GM23338 (cell line): ENCODE measurements at regions not wholly inside any gene's neighbourhood (a gene's known extent, or its start where the extent isn't known, plus 50 kb on each side); places are given as distances from the start of the nearest gene placed in this dataset.

Experiments used
- ATAC-seq: fragments of 200-7000 bp; cut with Tn5 transposase; 3 replicates; pipeline ENCODE4 v1.9.1; 2020
- DNase-seq: peaks from one replicate; pipeline ENCODE4 v3.0.0-alpha.2; 2015; ENCODE audit warnings: low spot score
- H2AFZ ChIP-seq: fragments of 200-600 bp; sonication (generic); 2 replicates; pipeline ENCODE4 v1.8.0; 2016; ENCODE audit warnings: antibody characterized with exemption, mild to moderate bottlenecking, moderate library complexity
- H3F3A ChIP-seq: fragments of 200-600 bp; sonication (generic); replicated peaks from 2 replicates; pipeline ENCODE4 v1.8.0; 2017; ENCODE audit warnings: antibody characterized with exemption, mixed run types, low read depth
- H3K27ac ChIP-seq: fragments of 200-600 bp; sonication (generic); 2 replicates; pipeline ENCODE4 v1.6.1; 2016; ENCODE audit warnings: low read depth
- H3K27me3 ChIP-seq: fragments of 200-600 bp; sonication (generic); 2 replicates; pipeline ENCODE4 v1.8.0; 2016; ENCODE audit warnings: mild to moderate bottlenecking, mixed run types, moderate library complexity; ENCODE audit not compliant: insufficient read depth
- H3K36me3 ChIP-seq: fragments of 200-600 bp; sonication (generic); 2 replicates; pipeline ENCODE4 v1.8.0; 2016; ENCODE audit warnings: mild to moderate bottlenecking; ENCODE audit not compliant: insufficient read depth
- H3K4me1 ChIP-seq: fragments of 200-600 bp; sonication (generic); 2 replicates; pipeline ENCODE4 v1.8.0; 2016; ENCODE audit warnings: mild to moderate bottlenecking, moderate library complexity; ENCODE audit not compliant: insufficient read depth
- H3K4me2 ChIP-seq: fragments of 200-600 bp; sonication (generic); 2 replicates; pipeline ENCODE4 v1.7.1; 2017; ENCODE audit warnings: mixed run types
- H3K4me3 ChIP-seq: fragments of 200-600 bp; sonication (generic); 2 replicates; pipeline ENCODE4 v1.6.1; 2016; ENCODE audit warnings: mixed run types
- H3K79me2 ChIP-seq: fragments of 200-600 bp; sonication (generic); replicated peaks from 2 replicates; pipeline ENCODE4 v1.8.0; 2017; ENCODE audit warnings: mild to moderate bottlenecking; ENCODE audit not compliant: insufficient read depth
- H3K9me2 ChIP-seq: fragments of 200-600 bp; sonication (generic); 2 replicates; pipeline ENCODE4 v1.8.0; 2017; ENCODE audit not compliant: insufficient read depth
- H4K20me1 ChIP-seq: fragments of 200-600 bp; sonication (generic); replicated peaks from 2 replicates; pipeline ENCODE4 v1.8.0; 2017; ENCODE audit warnings: mild to moderate bottlenecking; ENCODE audit not compliant: insufficient read depth
- H3K27ac Mint-ChIP-seq: 2 replicates; pipeline ENCODE4 v1.8.0; 2020; ENCODE audit warnings: inconsistent platforms, mild to moderate bottlenecking, moderate library complexity, mixed read lengths
- H3K27me3 Mint-ChIP-seq: 3 replicates; pipeline ENCODE4 v1.8.0; 2022; ENCODE audit warnings: low read depth, mild to moderate bottlenecking, moderate library complexity, mixed read lengths, inconsistent platforms; ENCODE audit not compliant: insufficient read depth, poor library complexity
- H3K36me3 Mint-ChIP-seq: 3 replicates; pipeline ENCODE4 v1.8.0; 2021; ENCODE audit warnings: low read depth, mild to moderate bottlenecking, inconsistent platforms, moderate library complexity, mixed read lengths
- H3K4me1 Mint-ChIP-seq: 3 replicates; pipeline ENCODE4 v1.8.0; 2020; ENCODE audit warnings: mild to moderate bottlenecking, inconsistent platforms, mixed read lengths
- H3K4me3 Mint-ChIP-seq: 3 replicates; pipeline ENCODE4 v1.8.0; 2021; ENCODE audit warnings: moderate library complexity, mild to moderate bottlenecking, inconsistent platforms, mixed read lengths
- H3K9me3 Mint-ChIP-seq: 3 replicates; pipeline ENCODE4 v1.8.0; 2020; ENCODE audit warnings: moderate library complexity, mild to moderate bottlenecking, inconsistent platforms, mixed read lengths
- CREB1 ChIP-seq: fragments of 250-450 bp; sonication (Bioruptor Pico); IDR thresholded peaks from 2 replicates; pipeline ENCODE4 v1.5.0; 2020; ENCODE audit warnings: low read depth, mild to moderate bottlenecking, moderate library complexity
- CTCF ChIP-seq, 2 experiments: fragments of 200-600 bp in 1 of 2; sonication (generic) in 1 of 2; conservative IDR thresholded peaks; 2 replicates each; pipeline versions ENCODE4 v1.5.1 to v1.6.1; 2016 to 2017; ENCODE audit warnings: antibody characterized with exemption in 2 of 2, low read depth in 2 of 2, mild to moderate bottlenecking in 2 of 2, moderate library complexity in 1 of 2
- EZH2 ChIP-seq: fragments of 200-600 bp; sonication (generic); IDR thresholded peaks from one replicate; pipeline ENCODE4 v1.8.0; 2017; ENCODE audit warnings: antibody characterized with exemption, mild to moderate bottlenecking, low read depth; ENCODE audit not compliant: unreplicated experiment
- EZH2phosphoT487 ChIP-seq: fragments of 200-600 bp; sonication (generic); IDR thresholded peaks from one replicate; pipeline ENCODE4 v1.8.1; 2018; ENCODE audit warnings: antibody characterized with exemption; ENCODE audit not compliant: unreplicated experiment
- NANOG ChIP-seq: IDR thresholded peaks from 2 replicates; pipeline ENCODE4 v1.6.1; 2016; ENCODE audit warnings: antibody characterized with exemption, borderline replicate concordance
- POLR2AphosphoS5 ChIP-seq: IDR thresholded peaks from 2 replicates; pipeline ENCODE4 v1.6.1; 2016; ENCODE audit warnings: antibody characterized with exemption, low read depth
- STAT1 ChIP-seq: IDR thresholded peaks from one replicate; pipeline ENCODE4 v1.6.1; 2016; ENCODE audit warnings: antibody characterized with exemption; ENCODE audit not compliant: unreplicated experiment
- ZNF114 ChIP-seq: fragments of 250-450 bp; sonication (Bioruptor Pico); IDR thresholded peaks from 2 replicates; pipeline ENCODE4 v1.5.0; 2020; ENCODE audit warnings: mild to moderate bottlenecking, moderate library complexity
- ZNF331 ChIP-seq: fragments of 250-450 bp; sonication (Bioruptor Pico); IDR thresholded peaks from 2 replicates; pipeline ENCODE4 v1.5.0; 2020; ENCODE audit warnings: low read depth, mild to moderate bottlenecking, moderate library complexity
- ZNF462 ChIP-seq: fragments of 250-450 bp; sonication (Bioruptor Pico); IDR thresholded peaks from 2 replicates; pipeline ENCODE4 v1.5.0; 2020; ENCODE audit warnings: mild to moderate bottlenecking, moderate library complexity
- TF ChIP-seq, protein P1 (sequence below): IDR thresholded peaks from 2 replicates; pipeline ENCODE4 v1.6.1; 2016; ENCODE audit warnings: antibody characterized with exemption

DNA sequence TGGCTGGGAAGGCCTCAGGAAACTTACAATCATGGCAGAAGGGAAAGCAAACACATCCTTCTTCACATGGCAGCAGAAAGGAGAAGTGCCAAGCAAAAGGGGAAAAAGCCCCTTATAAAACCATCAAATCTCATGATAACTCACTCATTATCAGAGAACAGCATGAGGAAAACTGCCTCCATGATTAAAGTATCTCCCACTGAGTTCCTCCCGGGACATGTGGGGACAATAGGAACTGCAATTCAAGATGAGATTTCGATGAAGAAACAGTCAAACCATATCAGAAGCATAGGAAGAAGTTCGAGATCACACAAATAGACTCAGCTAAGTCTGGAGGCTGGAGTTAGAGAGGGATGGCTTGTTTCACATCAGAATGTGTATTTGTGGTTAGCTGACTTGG, 869.4 kb upstream of the PHF14 start:
- Histone ChIP-seq H3K4me3 (no peak overlapping the region), H3K4me2 (no peak overlapping the region), H4K20me1 (no peaks in the 10 kb centered on the region), H3K4me1 (no peaks in the 10 kb centered on the region), H3F3A (no peaks in the 10 kb centered on the region), H3K27ac (no peak overlapping the region), H2AFZ (peak overlapping the region; percentile 30; the same call in 1 of the 2 replicates), H3K27me3 (no peaks in the 10 kb centered on the region), H3K79me2 (no peaks in the 10 kb centered on the region), H3K9me2 (0 out of 2 replicates have a peak, but pooled peaks cover 3% of the 10 kb centered on the region), H3K36me3 (no peaks in the 10 kb centered on the region)
- no peaks in the 10 kb centered on the region for H3K36me3 Mint-ChIP-seq
- no peak overlapping the region for H3K4me3 Mint-ChIP-seq
- TF ChIP-seq STAT1: no peak
- no peak for TF ChIP-seq NANOG
- TF ChIP-seq CTCF (conservative IDR thresholded peaks at IDR 0.05; ENCODE audit: low read depth in 2 of 2): peak in 1 of 2 experiments; percentile 32; a peak in 1 of 4 replicates
- no peak for TF ChIP-seq EZH2
- TF ChIP-seq CREB1 (CRISPR knock-in tag): no peak
- no peak for TF ChIP-seq POLR2AphosphoS5
- no peak for TF ChIP-seq ZNF331 (CRISPR knock-in tag)
- DNase-seq (peak; percentile 26), ATAC-seq (no peak)
- H3K27me3 Mint-ChIP-seq: no peaks in the 10 kb centered on the region
- H3K27ac Mint-ChIP-seq: no peak overlapping the region
- no peaks in the 10 kb centered on the region for H3K9me3 Mint-ChIP-seq
- H3K4me1 Mint-ChIP-seq: no peaks in the 10 kb centered on the region

GRCh38 chr7:10106609-10107008, 867.1 kb upstream of the PHF14 start:
- H3K4me3 ChIP-seq: no peak overlapping the region
- no peak overlapping the region for H3K27ac Mint-ChIP-seq
- H3K4me3 Mint-ChIP-seq: no peak overlapping the region
- H2AFZ ChIP-seq: no peak overlapping the region
- no peaks in the 10 kb centered on the region for H3K4me1 Mint-ChIP-seq
- H3K27me3 ChIP-seq: no peaks in the 10 kb centered on the region
- ATAC-seq: no peak
- no peak overlapping the region for H3K27ac ChIP-seq
- no peaks in the 10 kb centered on the region for H3K79me2 ChIP-seq
- no peaks in the 10 kb centered on the region for H3K9me3 Mint-ChIP-seq
- H3K4me2 ChIP-seq: no peak overlapping the region
- no peak for DNase-seq
- 0 out of 2 replicates have a peak, but pooled peaks cover 3% of the 10 kb centered on the region for H3K9me2 ChIP-seq
- no peaks in the 10 kb centered on the region for H3K36me3 Mint-ChIP-seq
- TF ChIP-seq ZNF462 (CRISPR knock-in tag) (no peak), ZNF114 (CRISPR knock-in tag) (no peak), POLR2AphosphoS5 (no peak), NANOG (no peak), EZH2phosphoT487 (no peak)
- TF ChIP-seq, protein P1, sequence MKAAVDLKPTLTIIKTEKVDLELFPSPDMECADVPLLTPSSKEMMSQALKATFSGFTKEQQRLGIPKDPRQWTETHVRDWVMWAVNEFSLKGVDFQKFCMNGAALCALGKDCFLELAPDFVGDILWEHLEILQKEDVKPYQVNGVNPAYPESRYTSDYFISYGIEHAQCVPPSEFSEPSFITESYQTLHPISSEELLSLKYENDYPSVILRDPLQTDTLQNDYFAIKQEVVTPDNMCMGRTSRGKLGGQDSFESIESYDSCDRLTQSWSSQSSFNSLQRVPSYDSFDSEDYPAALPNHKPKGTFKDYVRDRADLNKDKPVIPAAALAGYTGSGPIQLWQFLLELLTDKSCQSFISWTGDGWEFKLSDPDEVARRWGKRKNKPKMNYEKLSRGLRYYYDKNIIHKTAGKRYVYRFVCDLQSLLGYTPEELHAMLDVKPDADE: no peak
- H4K20me1 ChIP-seq: no peaks in the 10 kb centered on the region
- H3K4me1 ChIP-seq: no peaks in the 10 kb centered on the region
- no peaks in the 10 kb centered on the region for H3F3A ChIP-seq
- no peaks in the 10 kb centered on the region for H3K36me3 ChIP-seq
- H3K27me3 Mint-ChIP-seq: no peaks in the 10 kb centered on the region
